ENCODE measurements at regions not wholly inside any gene's neighbourhood (a gene's known extent, or its start where the extent isn't known, plus 50 kb on each side); places are given as distances from the start of the nearest gene placed in this dataset.

DNA sequence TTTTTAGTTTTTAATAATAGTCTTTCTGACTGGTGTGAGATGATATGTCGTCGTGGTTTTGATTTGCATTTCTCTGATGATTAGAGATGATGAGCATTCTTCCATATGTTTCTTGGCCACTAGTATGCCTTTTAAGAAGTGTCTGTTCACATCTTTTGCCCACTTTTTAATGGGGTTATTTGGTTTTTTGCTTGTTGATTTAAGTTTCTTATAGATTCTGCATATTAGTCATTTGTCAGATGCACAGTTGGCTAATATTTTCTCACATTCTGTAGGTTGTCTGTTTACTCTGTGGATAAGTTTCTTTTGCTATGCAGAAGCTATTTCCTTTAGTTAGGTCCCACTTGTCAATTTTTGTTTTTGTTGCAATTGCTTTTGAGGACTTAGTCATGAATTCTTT lies 185.4 kb downstream of the SUCNR1 start:
- no peak for TF ChIP-seq POU2F2 (IDR thresholded peaks at IDR 0.05; ENCODE audit: low read depth, low read length)
- no peak for TF ChIP-seq POLR2A (IDR thresholded peaks at IDR 0.05; ENCODE audit: low read depth, low read length)
- no peak for TF ChIP-seq PAX5 (IDR thresholded peaks at IDR 0.05; ENCODE audit: insufficient read depth, low read length, severe bottlenecking)
- TF ChIP-seq POLR2AphosphoS5 (IDR thresholded peaks at IDR 0.05; ENCODE audit: low read depth, low read length) = no peak
- TF ChIP-seq SPI1 (IDR thresholded peaks at IDR 0.05; ENCODE audit: low read depth, low read length) = no peak

All from GM12891 (cell line).